ENCODE measurements at regions not wholly inside any gene's neighbourhood (a gene's known extent, or its start where the extent isn't known, plus 50 kb on each side); places are given as distances from the start of the nearest gene placed in this dataset.

GRCh38 chr4:97197106-97197505 lies 946.2 kb downstream of the STPG2 start:
- TF ChIP-seq, protein P1, sequence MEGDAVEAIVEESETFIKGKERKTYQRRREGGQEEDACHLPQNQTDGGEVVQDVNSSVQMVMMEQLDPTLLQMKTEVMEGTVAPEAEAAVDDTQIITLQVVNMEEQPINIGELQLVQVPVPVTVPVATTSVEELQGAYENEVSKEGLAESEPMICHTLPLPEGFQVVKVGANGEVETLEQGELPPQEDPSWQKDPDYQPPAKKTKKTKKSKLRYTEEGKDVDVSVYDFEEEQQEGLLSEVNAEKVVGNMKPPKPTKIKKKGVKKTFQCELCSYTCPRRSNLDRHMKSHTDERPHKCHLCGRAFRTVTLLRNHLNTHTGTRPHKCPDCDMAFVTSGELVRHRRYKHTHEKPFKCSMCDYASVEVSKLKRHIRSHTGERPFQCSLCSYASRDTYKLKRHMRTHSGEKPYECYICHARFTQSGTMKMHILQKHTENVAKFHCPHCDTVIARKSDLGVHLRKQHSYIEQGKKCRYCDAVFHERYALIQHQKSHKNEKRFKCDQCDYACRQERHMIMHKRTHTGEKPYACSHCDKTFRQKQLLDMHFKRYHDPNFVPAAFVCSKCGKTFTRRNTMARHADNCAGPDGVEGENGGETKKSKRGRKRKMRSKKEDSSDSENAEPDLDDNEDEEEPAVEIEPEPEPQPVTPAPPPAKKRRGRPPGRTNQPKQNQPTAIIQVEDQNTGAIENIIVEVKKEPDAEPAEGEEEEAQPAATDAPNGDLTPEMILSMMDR (IDR thresholded peaks at IDR 0.05; ENCODE audit: borderline replicate concordance, extremely low read depth, insufficient read depth), result no peak
- Histone ChIP-seq H3K27ac (ENCODE audit: low read depth in 2 of 2, low read length in 2 of 2) (no peak overlapping the region), H3K36me3 (ENCODE audit: control insufficient read depth in 2 of 3, insufficient read depth in 3 of 3, low read length in 3 of 3) (no peaks in the 10 kb centered on the region), H3K27me3 (ENCODE audit: control insufficient read depth, insufficient read depth, low read length) (no peaks in the 10 kb centered on the region), H3K9ac (ENCODE audit: low read length in 3 of 3) (no peak overlapping the region), H3K4me3 (ENCODE audit: low read length in 3 of 3) (no peak overlapping the region), H3K4me1 (ENCODE audit: control insufficient read depth in 2 of 3, insufficient read depth in 2 of 3, low read depth in 1 of 3, low read length in 3 of 3) (no peaks in the 10 kb centered on the region), H3K9me3 (ENCODE audit: control insufficient read depth in 2 of 3, insufficient read depth in 1 of 3, low read length in 3 of 3) (no peaks in the 10 kb centered on the region)
- no peak for FAIRE-seq
- intact Hi-C loops (cut with DNase I), result no loop called here
- no peak for DNase-seq

DNA sequence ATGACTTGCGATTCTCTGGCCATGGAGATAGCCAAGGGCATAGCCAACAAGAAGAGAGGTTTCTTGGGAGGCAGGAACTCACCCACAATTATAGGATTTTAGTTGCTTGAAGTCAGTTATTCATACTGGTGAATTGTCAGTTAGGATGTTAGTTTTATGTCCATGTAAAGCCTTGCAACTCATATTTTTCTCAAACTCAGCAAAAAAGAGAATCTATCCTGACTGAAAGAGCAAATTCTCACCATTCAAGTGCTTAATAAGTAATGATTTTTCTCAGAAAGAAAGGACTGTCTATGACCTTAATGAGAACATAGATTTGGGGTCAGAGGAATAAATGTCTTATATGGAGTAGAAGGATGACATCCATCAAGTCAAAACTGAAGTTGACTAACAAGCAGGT lies 934.5 kb downstream of the STPG2 start:
- Histone ChIP-seq H3K27me3 (ENCODE audit: control insufficient read depth, insufficient read depth, low read length) (no peaks in the 10 kb centered on the region), H3K36me3 (ENCODE audit: control insufficient read depth in 2 of 3, insufficient read depth in 3 of 3, low read length in 3 of 3) (no peaks in the 10 kb centered on the region), H3K4me1 (ENCODE audit: control insufficient read depth in 2 of 3, insufficient read depth in 2 of 3, low read depth in 1 of 3, low read length in 3 of 3) (no peaks in the 10 kb centered on the region), H3K9me3 (ENCODE audit: control insufficient read depth in 2 of 3, insufficient read depth in 1 of 3, low read length in 3 of 3) (no peaks in the 10 kb centered on the region), H3K27ac (ENCODE audit: low read depth in 2 of 2, low read length in 2 of 2) (no peak overlapping the region), H3K4me3 (ENCODE audit: low read length in 3 of 3) (no peak overlapping the region), H3K9ac (ENCODE audit: low read length in 3 of 3) (no peak overlapping the region)
- no peak for FAIRE-seq
- DNase-seq, result no peak
- intact Hi-C loops (cut with DNase I), result no loop called here
- TF ChIP-seq, protein P1 (IDR thresholded peaks at IDR 0.05; ENCODE audit: borderline replicate concordance, extremely low read depth, insufficient read depth), result no peak

GRCh38 chr4:97215409-97215941 lies 927.8 kb downstream of the STPG2 start:
- Histone ChIP-seq H3K4me1 (ENCODE audit: control insufficient read depth in 2 of 3, insufficient read depth in 2 of 3, low read depth in 1 of 3, low read length in 3 of 3) (no peaks in the 10 kb centered on the region), H3K36me3 (ENCODE audit: control insufficient read depth in 2 of 3, insufficient read depth in 3 of 3, low read length in 3 of 3) (no peaks in the 10 kb centered on the region), H3K27me3 (ENCODE audit: control insufficient read depth, insufficient read depth, low read length) (no peaks in the 10 kb centered on the region), H3K27ac (ENCODE audit: low read depth in 2 of 2, low read length in 2 of 2) (no peak overlapping the region), H3K9ac (ENCODE audit: low read length in 3 of 3) (no peak overlapping the region), H3K4me3 (ENCODE audit: low read length in 3 of 3) (no peak overlapping the region), H3K9me3 (ENCODE audit: control insufficient read depth in 2 of 3, insufficient read depth in 1 of 3, low read length in 3 of 3) (no peaks in the 10 kb centered on the region)
- intact Hi-C loops (cut with DNase I), result no loop called here
- TF ChIP-seq, protein P1 (IDR thresholded peaks at IDR 0.05; ENCODE audit: borderline replicate concordance, extremely low read depth, insufficient read depth), result no peak
- FAIRE-seq, result no peak
- no peak for DNase-seq

DNA sequence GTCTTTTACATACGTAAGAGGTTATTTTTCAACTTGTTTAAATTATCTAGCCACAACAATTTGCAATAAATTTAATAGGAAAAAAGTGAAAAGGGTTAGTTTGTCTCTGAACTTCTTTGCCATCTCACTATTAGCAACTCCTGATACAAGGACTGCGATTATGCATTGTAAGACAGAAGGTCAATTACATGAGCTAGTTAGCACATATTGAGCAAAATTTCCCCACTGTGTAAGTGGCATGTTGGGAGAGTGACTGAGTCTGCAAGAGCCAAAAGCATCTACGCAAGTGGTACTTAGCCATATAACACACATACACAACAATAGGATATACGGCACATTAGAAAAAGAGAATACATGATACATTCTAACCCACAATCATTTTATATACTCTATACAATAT lies 927.2 kb downstream of the STPG2 start:
- TF ChIP-seq, protein P1 (IDR thresholded peaks at IDR 0.05; ENCODE audit: borderline replicate concordance, extremely low read depth, insufficient read depth), result no peak
- no peaks in the 10 kb centered on the region for H3K4me1 ChIP-seq (ENCODE audit: control insufficient read depth in 2 of 3, insufficient read depth in 2 of 3, low read depth in 1 of 3, low read length in 3 of 3)
- no peak for FAIRE-seq

More for the DNA sequence above, 927.2 kb downstream of the STPG2 start:
- Histone ChIP-seq H3K27me3 (ENCODE audit: control insufficient read depth, insufficient read depth, low read length) (no peaks in the 10 kb centered on the region), H3K9ac (ENCODE audit: low read length in 3 of 3) (no peak overlapping the region), H3K4me3 (ENCODE audit: low read length in 3 of 3) (no peak overlapping the region), H3K36me3 (ENCODE audit: control insufficient read depth in 2 of 3, insufficient read depth in 3 of 3, low read length in 3 of 3) (no peaks in the 10 kb centered on the region), H3K27ac (ENCODE audit: low read depth in 2 of 2, low read length in 2 of 2) (no peak overlapping the region), H3K9me3 (ENCODE audit: control insufficient read depth in 2 of 3, insufficient read depth in 1 of 3, low read length in 3 of 3) (no peaks in the 10 kb centered on the region)
- no peak for DNase-seq
- intact Hi-C loops (cut with DNase I), result no loop called here

Data from kidney (tissue), 13 donors.